T-helper 2 cell treated with Interferon-gamma antibody and Interleukin-4, amounts not matched to agents 100 ng/mL and 5 ng/mL, for 36 hours (primary cell): ENCODE measurements at regions not wholly inside any gene's neighbourhood (a gene's known extent, or its start where the extent isn't known, plus 50 kb on each side); places are given as distances from the start of the nearest gene placed in this dataset.
"Not testable (repeated sequence)": the region's sequence is repeated elsewhere in the genome, so short reads cannot be mapped to it uniquely, and the experiment has no call there.

Experiments
- intact Hi-C: fragments of 100-400 bp; cut with micrococcal nuclease; formaldehyde crosslinking; loops from one replicate; pipeline ENCODE4 v1.15.1; 2023

GRCh38 chr11:88061111-88061510, 114.1 kb downstream of the RAB38 start:
- intact Hi-C loops, result no loop called here

GRCh38 chr11:88059326-88059725, 115.9 kb downstream of the RAB38 start:
- intact Hi-C loops, result no loop called here

DNA sequence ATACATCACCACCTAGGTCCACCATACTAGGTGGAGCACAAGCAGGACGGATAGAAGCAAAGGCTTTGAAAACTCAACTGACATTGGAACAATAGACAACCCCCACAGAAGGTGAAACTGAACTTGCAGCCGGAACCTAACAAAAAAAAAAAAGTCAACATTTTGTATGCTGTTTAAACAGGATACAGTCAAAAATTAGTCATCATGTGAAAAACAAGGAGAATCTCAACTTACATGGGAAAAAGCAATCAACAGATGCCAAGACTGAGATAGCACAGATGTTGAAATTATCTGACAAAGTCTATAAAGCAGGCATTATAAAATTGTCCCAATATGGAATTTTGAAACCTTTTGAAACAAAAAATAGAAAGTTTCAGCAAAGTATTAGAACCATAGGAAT, 123.8 kb downstream of the RAB38 start:
- intact Hi-C loops, result no loop called here

GRCh38 chr11:88050247-88050646, 125.0 kb downstream of the RAB38 start:
- intact Hi-C loops, result no loop called here

- intact Hi-C loops, result not testable (repeated sequence)
Measured at GRCh38 chr11:88045288-88045687, 130.0 kb downstream of the RAB38 start.

GRCh38 chr11:88044658-88045057, 130.6 kb downstream of the RAB38 start:
- intact Hi-C loops, result not testable (repeated sequence)

DNA sequence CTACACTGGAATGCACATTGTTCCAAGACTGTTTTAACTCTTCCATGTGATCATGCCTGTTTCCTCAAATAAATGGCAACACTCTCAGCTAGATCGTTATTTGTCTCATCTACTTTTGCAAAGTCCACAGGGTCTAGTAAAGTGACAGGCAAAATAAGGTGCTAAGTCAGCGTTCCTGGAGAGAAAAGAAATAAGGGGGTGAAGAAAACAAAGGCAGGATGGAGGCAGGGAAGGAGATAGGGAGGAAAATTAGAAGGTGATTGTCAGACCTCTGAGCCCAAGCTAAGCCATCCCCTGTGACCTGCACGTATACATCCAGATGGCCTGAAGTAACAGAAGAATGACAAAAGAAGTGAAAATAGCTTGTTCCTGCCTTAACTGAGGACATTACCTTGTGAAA, 132.1 kb downstream of the RAB38 start:
- intact Hi-C loops, result no loop called here

GRCh38 chr11:88042647-88043046, 132.6 kb downstream of the RAB38 start:
- intact Hi-C loops, result no loop called here

DNA sequence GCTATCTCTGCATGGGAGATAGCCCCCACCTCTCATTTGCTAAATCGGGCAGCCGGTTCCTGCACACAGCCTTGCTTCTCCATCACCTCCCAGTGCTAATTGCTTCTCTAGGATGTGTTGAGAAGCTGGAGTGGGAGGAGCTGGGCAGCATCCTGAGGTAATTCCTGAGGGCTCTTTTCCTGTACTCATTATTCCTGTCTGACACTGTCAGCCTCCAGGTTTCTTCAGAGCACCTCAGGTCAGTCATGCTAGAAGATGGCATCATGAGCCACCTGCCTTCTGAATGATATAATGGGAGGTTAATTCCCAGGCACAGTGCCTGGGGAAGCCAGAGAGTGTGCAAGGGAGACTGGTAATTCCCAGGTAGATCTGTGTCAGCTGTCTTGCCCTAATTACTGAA, 133.0 kb downstream of the RAB38 start:
- intact Hi-C loops, result no loop called here

DNA sequence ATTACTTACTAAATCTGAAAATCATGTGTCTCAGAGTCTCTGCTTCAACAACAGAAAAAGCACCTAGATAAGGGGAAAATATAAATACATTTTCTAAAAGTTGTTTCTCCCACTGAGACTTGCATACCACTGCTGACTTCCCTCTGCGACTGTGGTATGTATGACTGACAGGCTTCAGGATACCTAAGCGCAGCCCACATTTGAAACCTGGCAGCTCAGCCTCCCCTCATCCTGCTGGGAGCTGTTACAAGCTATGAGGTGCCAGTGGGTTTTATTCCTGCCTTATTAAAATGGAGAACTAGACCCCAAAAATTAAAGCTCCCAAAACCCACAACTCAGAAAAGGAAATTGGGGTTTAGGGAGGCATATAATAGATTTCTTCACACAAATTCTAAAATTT, 133.6 kb downstream of the RAB38 start:
- intact Hi-C loops, result no loop called here

GRCh38 chr11:88040148-88040496, 135.1 kb downstream of the RAB38 start:
- intact Hi-C loops, result no loop called here

DNA sequence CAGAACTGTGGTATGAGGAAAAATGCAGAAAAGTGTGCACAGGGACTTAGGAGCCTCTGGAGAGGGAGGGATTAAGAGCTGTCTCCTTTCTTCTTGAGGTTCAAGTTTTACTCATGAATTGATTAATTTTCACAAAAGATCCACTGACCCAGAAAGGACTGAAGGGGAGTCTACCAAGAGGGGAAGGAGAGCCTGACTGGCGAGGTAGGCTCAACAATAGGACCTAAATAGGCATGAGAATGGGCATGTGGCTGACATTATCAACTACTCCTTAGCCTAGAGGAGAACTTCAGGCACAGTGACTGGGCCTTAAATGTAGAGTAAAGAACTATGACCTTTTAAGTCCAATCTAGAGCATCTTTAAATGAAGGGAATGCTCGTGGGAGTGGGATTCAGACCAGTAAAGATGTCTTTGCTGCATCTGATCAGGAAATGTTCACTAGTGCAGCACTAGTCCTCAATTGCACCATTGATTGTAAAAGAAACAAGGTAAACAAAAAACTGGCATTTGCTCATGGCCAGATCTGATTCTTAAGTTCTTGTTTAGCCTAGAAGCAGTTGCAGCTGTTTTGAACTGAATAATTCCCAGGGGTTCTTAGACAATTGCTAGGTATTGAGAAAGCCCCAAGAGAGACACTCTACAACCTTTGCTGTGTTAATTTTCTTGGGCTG, 135.6 kb downstream of the RAB38 start:
- intact Hi-C loops, result no loop called here

GRCh38 chr11:88038063-88038462, 137.2 kb downstream of the RAB38 start:
- intact Hi-C loops, result no loop called here

GRCh38 chr11:88036701-88037100, 138.5 kb downstream of the RAB38 start:
- intact Hi-C loops, result no loop called here

GRCh38 chr11:88035271-88035670, 140.0 kb downstream of the RAB38 start:
- intact Hi-C loops, result no loop called here

DNA sequence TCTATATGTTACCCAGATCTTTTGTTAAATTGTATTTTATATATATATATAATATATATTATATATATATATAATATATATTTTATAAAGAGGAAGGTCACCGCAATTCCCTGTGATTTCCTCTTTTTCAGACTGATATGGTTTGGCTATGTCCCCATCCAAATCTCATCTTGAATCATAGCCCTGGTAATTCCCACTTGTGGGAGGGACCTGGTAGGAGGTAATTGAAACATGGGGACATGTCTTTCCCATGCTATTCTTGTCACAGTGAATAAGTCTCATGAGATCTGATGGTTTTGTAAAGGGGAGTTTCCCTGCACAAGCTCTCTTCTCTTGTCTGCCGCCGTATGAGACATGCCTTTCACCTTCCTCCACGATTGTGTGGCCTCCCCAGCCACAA, 157.6 kb downstream of the RAB38 start:
- intact Hi-C loops, result no loop called here

DNA sequence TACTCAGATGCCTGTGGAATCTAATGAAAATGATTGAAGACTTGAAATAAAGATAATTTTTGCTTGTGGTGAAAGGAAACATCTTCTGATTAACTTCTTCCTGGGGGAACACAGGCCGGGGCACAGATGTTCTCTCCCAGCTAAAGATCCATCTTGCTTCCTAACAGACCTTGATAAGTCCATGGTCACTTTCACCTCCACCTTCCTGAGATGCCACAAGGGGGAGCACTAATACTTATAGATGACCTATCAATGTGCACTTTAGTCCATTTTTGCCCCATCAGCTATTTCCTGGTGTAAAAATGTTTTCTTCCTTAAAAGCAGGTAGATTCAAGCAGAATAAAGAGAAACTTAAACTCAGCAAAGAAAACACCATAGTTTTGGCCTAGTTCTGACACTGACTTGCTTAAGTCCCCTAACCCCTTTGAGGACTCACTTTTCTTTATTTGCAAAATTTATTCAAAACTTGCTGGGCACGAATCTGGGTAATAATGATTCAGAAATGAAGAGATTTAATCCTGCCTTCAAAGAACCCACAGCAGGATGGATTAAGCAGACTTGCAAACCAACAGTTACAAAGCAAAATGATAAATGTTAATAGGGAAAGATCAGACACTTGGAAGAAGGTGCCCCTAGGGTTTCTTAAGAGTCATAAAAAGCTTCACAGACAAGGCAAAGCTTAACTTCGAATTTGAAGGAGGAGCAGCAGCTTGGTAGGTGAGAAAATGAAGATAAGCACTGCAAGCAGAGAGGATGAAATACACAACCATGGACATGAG, 158.7 kb downstream of the RAB38 start:
- intact Hi-C loops, result loop anchor here (1.0 kb wide), 2 partner anchors 528 to 536 kb away; no protein-coding TSS in a partner anchor

GRCh38 chr11:88015170-88015569, 160.1 kb downstream of the RAB38 start:
- intact Hi-C loops, result no loop called here

- intact Hi-C loops, result no loop called here
Measured at GRCh38 chr11:88013508-88014065, 161.7 kb downstream of the RAB38 start.

DNA sequence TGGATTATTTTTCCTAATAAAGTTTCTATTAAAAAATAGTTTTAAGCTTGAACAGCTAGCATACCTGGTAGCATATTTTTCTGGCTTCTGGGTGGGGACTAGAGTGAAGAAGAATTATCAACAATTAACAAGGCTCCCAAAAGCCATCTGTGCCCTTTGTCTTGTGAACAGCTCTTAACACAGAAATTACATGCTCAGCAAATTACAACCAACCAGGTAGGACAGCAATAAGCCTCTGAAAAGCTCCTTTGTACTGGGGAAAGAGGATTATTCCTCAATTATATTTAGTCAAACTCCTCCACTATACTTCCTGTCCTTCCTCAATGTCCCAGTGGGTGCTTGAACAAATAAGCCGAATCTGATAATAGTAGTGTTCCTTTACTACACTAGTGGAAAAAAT, 162.8 kb downstream of the RAB38 start:
- intact Hi-C loops, result no loop called here

GRCh38 chr11:87976009-87976408, 199.2 kb downstream of the RAB38 start:
- intact Hi-C loops, result no loop called here

DNA sequence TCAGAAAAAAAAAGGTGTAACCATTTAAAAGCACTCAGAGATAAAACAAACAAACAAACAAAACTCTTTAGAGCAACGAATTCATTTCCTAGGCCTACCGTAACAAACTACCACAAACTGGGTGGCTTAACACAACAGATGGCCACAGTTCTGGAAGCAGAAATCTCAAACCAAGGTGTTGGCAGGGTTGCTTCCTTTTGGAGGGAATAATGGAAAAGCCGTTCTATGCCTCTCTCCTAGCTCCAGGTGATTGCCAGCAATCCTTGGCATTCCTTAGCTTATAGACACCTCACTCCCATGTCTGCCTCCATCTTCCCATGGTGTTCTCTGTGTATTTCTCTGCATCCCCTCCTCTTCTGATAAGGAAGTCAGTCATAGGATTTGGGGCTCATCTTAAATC, 200.4 kb downstream of the RAB38 start:
- intact Hi-C loops, result no loop called here

DNA sequence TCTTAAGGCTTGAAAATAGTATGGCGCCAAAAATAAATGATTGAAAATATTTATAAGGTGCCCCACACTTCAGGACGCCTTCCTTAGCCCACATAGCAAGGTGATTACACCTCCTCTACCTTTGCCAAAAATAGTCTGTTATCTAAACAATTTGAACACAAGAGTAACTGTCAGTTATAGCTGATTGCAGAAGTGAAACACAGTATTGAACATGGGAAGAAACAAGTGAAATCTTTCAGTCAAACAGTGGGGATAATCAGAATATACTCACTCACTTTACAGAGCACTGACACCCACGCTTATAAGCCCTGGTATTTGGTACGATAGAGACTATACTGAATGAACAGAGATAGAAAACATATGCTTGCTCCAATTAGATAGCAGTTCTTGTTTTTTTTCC, 203.1 kb downstream of the RAB38 start:
- intact Hi-C loops, result no loop called here
